Stimulated activated CD4-positive, alpha-beta T cell treated with anti-CD3 and anti-CD28 coated beads, Interleukin-1b, Interleukin-23, amount 100 ng/mL, for 4 hours (primary cell): ENCODE measurements at regions not wholly inside any gene's neighbourhood (a gene's known extent, or its start where the extent isn't known, plus 50 kb on each side); places are given as distances from the start of the nearest gene placed in this dataset.

ENCODE experiments used
- DNase-seq, 2 donors: peaks; one replicate each; pipeline ENCODE4 v3.0.0-alpha.2; 2020; ENCODE audit warnings: low read depth in 2 of 2

DNA sequence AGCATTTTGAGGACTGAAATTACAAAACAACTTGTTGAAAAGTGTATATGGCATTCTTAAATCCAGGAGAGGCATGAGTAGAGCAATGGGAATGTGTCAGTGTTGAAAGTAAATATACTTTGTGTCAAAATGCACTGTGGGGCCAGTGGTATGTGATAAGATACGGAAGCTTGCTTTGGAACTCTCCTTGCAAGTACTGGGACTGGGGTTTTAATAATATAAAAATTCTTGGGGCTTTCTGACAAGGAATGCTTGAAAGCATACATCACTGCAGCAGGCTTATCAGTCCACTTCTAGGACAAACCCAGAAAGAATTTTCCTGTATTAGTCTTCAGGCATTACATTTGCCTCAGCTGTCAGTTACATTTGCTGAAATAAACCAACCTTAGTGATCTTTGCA is 472.8 kb upstream of the FZD8 start:
- DNase-seq: no peak

DNA sequence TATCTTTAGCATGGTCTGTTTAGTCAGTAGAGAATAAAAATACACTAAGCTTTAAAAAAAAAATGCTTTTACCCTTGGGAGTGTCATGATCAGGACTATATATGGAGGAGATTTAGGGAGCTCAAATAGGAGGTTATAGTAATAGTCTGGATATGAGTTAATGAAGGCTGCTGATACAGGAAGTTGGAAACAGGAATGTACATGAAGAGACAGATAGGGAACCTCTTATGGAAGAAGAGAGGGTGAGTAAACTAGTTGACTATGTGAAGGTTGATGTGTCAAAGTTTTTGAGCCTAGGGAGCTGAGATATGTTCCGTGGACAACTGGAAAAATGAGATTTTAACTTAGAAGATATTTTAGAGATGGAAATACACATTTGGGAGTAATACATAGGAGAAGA is 472.0 kb upstream of the FZD8 start:
- DNase-seq: no peak

- no peak for DNase-seq
Observed at GRCh38 chr10:36111676-36112075, 469.6 kb upstream of the FZD8 start.

GRCh38 chr10:36110097-36110496 is 468.0 kb upstream of the FZD8 start:
- DNase-seq: no peak

GRCh38 chr10:36109399-36110023 is 467.4 kb upstream of the FZD8 start:
- DNase-seq: no peak

DNA sequence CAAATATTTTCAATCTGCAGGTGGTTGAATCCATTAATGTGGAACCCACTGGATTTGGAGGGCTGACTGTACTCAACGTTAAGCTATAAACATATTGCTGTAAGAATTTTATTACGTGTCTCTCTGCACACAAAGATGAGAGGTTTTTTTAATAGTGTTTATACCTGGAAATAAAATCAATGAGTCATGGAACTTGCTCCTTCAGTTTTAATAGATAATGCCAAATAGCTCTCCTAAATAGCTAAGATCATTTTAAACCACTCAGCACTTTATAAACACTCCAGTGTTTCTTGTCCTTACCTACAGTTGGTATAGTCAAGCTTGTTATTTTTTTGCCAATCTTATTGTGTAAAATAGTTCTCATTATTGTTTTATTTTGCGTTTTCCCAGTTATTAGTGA is 455.6 kb upstream of the FZD8 start:
- no peak for DNase-seq

GRCh38 chr10:36096576-36096975 is 454.5 kb upstream of the FZD8 start:
- DNase-seq: no peak

DNA sequence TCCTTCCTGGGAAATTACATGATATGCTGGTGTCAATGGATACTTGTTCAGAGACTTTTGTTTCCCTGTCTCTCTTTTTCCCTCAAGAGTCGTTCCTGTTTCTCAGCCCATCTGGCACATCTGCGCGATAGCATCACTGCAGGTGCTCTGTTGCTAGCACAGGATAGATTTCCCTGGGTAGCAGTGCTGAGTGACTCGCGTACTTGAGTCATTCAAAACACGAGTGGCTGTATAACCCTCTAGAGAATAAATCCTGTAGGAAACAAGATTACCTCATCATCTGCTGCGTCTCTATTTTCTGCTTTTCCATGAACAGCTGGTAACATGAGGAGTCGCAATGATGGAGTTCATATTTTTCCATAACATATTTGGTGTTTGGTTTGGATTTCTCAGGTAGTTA is 452.0 kb upstream of the FZD8 start:
- no peak for DNase-seq

DNA sequence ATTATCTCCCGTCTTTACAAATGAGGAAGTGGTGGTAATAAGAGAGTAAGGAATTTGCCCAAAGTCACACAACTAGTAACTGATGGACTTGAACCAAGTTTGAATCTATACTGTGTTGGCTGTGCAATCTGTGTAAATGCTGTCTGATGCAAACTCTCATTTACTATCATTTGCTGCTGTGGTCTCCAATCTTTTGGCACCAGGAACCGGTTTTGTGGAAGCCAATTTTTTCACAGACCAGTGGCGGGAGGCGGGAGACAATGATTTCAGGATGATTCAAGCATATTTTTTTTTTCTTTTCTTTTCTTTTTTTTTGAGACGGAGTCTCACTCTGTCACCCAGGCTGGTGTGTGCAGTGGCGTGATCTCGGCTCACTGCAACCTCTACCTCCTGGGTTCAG is 450.0 kb upstream of the FZD8 start:
- DNase-seq: no peak

DNA sequence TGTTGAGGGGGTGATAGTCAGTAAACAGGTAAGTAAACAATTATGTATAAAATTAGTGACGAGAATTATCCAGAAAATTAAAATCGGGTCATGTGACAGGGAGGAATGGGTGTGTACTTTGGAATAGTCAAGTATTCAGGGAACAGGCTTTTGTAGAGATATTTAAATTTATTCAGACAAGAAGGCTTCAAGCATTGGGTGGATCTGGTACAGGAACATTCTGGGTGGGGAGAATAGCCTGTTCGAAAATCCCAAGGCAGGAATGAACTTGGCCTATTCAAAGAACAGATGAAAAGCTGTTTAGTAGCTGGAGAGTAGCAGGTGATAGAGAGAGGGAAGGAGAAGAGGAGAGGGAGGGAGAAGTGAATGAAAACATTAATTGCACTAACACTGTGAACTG is 448.9 kb upstream of the FZD8 start:
- DNase-seq: no peak

DNA sequence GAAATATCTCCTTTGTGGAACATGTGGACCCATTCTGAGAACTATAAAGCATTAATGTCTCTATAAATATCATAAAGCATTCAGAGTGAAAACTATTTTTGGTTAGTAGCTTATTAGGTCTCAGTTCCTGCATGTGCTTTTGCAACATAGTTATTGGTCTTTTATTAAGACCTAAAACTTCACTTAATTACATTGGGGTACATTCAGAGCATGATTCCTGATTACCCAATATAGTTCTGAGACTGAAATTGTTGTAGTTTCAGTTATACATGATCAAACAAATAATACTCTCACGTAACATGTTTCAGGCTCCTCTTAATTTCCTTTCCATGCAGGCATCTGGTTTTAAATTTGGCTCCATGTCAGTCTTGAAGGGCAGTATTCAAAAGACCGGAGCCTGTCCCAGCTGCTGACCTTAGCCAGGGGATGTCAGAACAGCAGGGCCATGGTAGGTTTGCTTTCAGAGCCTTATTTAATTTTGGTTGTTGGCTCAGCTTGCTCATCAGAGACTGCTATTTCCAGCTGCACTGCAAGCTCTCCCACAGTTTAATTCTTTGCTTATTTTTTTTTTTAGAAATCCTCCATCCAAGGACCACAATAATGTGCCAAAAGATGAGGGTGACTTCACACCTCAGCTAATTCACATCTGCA is 447.8 kb upstream of the FZD8 start:
- DNase-seq: no peak

- no peak for DNase-seq
Observed at GRCh38 chr10:36087006-36088005, 445.2 kb upstream of the FZD8 start.

DNA sequence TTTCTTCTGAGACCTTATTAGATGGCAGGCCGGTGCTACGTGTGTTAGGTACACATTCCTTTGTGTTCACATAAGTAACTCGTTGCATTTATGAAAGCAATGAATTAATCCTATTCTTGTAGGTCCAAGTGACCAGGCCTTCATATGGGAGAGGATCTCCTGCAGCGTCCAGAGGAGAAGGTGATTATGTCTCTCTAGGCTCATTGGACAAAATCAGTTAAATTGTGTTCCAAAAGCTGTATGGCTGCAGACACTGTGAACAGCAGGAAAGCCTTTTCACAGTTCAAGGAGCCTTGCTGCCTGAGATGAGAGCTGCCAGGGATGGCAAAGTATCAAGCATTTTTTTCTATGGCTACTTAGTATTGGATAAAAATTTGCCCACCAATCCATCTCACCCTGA is 433.1 kb upstream of the FZD8 start:
- DNase-seq: no peak

GRCh38 chr10:36073796-36074345 is 431.8 kb upstream of the FZD8 start:
- no peak for DNase-seq

DNA sequence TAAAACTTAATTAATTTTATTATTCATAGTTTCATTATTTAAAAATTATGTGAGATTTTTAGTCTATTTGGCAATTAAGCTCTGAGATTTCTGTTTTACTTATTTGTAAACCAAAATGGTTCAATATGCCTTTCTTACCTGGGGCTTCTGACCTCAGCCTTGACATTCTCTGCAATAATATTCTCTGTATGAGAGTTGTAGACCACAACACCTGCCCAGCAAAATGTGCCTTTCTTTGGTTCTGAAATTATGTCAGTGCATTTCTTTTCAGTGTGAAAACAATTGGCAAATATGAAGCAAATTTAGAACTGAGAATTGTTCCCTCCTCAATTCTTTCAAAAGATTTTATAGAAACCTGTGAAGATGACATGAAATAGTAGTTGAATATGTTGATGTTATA is 426.4 kb upstream of the FZD8 start:
- no peak for DNase-seq

DNA sequence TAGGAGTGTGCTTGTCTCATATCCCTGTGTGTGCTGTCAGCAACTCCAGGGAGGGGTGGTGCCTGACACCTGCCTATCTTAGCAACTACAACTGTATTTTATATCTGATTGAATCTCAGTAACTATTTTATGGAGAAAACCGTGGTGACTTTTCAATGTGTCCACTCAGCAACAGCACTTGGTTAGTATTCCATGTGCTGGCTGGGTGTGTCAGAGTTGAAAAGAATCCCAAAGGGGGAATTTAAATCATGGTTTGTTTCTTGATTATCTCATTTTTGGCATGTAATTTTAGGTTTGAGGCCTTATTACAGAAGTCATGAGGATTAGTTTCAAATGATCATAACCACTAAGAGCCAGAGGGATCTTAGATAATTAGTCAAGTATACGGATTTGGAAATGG is 425.7 kb upstream of the FZD8 start:
- DNase-seq: no peak

DNA sequence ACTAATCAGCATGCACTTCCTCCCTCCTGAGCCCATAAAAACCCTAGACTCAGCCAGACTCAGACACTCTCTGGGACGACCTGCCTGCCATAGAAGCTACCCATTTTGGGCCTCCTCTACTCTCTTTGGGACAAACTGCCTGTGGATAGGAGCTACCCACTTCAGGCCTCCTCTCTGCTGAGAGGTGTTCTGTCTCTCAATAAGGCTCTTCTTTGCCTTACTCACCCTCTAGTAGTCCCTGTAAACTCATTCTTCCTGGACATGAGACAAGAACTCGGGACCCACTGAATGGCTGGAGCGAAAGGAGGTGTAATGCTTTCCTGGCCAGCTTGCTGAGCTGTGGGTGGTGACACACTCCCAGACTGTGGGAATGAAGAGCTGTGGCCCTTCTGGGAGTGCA is 424.8 kb upstream of the FZD8 start:
- no peak for DNase-seq

DNA sequence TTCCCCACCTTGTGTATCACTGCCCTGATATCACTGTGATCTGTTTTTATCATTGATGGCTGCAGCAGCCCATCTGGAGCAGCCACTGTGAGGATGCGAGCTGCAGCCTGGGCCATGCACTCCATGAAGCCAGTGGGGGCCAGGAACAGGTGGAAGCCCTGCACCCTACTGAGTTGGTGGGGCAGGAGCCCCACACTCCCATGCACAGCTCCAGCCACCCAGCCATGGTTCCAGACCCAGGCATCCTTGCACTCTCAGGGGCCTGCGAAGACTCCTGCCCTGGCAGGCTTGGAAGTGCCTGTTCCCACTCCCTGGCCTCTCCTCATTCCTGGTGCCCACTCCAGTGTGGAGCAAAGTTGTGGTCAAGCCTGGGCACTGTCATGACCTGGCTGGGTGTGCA is 424.0 kb upstream of the FZD8 start:
- no peak for DNase-seq

GRCh38 chr10:36063396-36063795 is 421.3 kb upstream of the FZD8 start:
- DNase-seq: no peak

DNA sequence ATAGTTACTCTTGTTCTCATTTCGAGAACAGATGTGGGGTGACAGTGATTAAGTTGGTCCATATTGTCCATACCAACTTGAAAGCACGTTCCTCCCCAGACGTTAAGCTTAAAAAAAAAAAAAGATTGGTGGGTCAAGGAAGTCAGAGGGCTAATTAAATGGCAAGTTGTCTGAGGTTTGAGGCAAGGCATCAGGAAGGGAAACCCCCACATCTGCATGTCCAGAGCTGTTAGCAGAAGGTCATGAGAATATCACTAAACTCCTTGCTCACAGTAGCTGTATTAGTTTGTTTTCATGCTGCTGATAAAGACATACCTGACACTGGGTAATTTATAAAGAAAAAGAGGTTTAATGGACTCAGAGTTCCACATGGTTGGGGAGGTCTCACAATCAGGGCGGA is 415.6 kb upstream of the FZD8 start:
- no peak for DNase-seq

DNA sequence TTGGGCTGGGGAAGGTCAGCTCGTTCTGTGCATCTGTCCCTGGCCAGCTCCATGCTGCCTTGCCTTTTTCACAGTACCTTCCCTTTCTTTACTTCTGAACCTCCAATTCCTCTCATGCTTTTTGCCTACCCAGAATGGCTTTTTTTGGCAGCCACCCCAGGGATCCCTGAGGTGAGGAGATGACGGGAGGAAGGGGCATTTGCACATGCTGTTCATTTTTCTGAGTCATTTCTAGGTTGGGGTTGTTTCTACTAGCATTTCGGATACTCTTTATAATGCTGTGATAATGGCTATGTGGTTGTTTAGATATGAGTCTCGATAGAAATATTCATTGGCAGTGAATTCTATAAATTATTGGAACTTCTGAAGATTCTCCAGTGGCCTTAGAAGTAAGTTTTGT is 415.1 kb upstream of the FZD8 start:
- no peak for DNase-seq

DNA sequence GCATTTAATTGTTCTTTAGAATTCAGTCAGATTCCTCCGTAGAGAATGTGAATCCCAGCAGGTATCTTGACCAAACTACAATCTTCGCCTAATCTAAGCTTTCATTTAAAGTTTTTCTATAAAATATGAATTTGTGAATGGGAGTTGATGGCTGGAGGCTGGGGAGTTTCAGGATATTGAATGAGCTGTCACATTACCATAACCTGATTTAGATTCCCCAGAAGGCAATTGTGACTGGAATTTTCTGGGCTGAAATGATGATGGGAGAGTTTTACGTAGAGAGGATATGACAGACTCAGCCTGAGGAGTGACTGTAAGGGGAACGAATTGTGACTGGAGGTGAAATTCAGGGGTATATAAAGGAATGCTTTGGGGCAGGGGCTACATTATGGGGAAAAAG is 411.7 kb upstream of the FZD8 start:
- DNase-seq: no peak

DNA sequence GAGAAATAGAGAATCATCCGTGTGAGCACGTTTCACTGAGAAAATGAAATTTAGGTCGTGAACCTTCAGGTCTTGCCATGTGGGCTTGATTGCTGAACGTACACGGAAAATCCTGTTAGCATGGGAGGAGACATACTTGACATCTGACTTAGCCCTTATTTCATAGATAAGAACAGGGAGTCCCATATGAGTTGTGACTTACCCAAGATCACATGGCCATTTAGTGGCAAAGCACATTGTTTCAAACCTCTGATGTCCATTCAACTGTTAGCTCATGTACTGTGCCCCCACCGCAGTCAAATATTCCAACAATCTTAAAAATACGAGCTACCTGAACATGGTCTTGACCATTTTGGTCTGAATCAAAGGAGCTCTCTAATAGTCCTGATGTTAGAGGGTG is 411.2 kb upstream of the FZD8 start:
- DNase-seq: no peak
